ENCODE measurements at regions not wholly inside any gene's neighbourhood (a gene's known extent, or its start where the extent isn't known, plus 50 kb on each side); places are given as distances from the start of the nearest gene placed in this dataset.

DNA sequence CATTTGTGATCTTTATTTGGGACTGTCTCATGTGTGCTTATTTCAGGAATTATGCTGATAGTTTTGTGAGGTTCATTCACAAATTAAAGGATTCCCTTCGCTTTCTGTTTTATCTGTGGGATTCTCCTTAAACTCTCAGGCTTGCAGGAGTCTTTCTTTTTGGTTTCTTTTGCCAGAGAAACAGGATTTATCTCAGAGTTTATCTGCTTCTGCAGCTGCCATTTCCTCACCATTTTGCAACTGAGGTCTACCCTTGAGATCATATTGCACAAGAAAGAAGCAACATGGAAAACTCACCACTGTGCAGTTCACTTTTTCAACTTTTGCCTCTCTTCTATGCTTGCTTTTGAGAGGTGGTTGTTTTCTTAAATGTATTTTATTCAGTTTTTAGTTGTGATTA lies 201.0 kb downstream of the PRL start:
- DNase-seq (ENCODE audit: low spot score): no peak
- intact Hi-C loops (cut with DNase I): no loop called here

GRCh38 chr6:22098601-22099031 lies 198.2 kb downstream of the PRL start:
- intact Hi-C loops (cut with DNase I): no loop called here
- DNase-seq (ENCODE audit: low spot score): no peak

- intact Hi-C loops (cut with DNase I): no loop called here
Measured at GRCh38 chr6:22099231-22099630, 197.6 kb downstream of the PRL start.

GRCh38 chr6:22099923-22100322 lies 196.9 kb downstream of the PRL start:
- intact Hi-C loops (cut with DNase I): no loop called here
- DNase-seq (ENCODE audit: low spot score): no peak

More at GRCh38 chr6:22099231-22099630, 197.6 kb downstream of the PRL start:
- no peak for DNase-seq (ENCODE audit: low spot score)

DNA sequence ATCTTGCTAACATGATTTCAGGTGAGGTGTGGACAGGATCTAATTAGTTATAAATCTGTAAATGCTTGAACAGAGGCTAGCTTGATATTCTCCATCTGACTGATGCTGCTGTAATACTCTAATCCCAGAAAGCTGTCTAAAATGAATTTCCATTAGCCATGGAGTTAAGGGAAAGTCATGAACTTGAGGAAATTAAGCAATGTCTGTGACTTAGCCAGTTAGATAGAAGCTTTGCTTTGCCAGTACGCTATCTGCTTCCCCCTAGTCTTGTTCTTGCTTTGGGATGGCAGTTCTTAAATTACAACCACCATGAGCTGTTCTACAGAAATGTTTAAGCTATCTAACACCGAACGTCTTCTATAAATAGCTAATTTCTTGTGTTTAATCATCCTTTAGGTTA lies 195.7 kb downstream of the PRL start:
- intact Hi-C loops (cut with DNase I): no loop called here
- DNase-seq (ENCODE audit: low spot score): no peak

DNA sequence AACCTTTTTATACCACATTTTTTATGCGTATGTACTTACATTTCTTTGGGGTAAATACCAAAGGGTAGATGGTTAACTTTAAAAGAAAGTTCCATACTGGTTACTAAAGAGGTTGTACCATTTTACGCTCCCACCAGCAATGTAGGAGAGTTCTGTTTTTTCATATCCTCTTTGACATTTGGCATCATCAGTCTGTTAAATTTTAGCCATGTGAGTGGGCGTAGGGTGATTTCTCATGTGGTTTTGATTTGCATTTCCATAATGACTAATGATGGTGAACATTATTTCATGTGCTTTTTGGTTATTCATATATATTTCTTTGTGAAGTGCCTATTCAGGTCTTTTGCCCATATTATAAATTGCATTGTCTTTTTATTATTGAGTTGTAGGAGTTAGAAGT lies 194.2 kb downstream of the PRL start:
- DNase-seq (ENCODE audit: low spot score): no peak
- intact Hi-C loops (cut with DNase I): no loop called here

DNA sequence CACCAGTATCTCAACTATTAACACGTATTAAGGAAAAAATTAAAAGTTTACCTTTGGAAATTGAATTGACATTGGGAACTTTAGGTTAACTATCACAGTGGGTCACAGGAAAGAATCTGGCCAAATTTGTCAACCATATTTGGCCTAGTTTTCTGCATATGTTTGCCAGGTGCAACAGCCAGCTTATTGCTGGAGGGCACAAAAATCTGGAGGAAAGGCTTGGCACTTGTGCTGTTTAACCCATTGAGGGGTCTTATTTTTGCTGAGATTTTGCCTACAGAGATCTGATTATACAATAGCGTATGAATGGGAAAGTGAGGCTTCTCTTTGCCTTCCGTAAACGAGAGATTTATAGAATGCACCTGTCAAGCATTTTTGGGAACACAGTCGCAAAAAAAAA lies 190.4 kb downstream of the PRL start:
- DNase-seq (ENCODE audit: low spot score): no peak
- intact Hi-C loops (cut with DNase I): no loop called here

GRCh38 chr6:22106961-22107360 lies 189.9 kb downstream of the PRL start:
- DNase-seq (ENCODE audit: low spot score): no peak
- intact Hi-C loops (cut with DNase I): no loop called here

GRCh38 chr6:22108199-22108598 lies 188.6 kb downstream of the PRL start:
- DNase-seq (ENCODE audit: low spot score): no peak
- intact Hi-C loops (cut with DNase I): no loop called here

- intact Hi-C loops (cut with DNase I): no loop called here
- DNase-seq (ENCODE audit: low spot score): no peak
Measured at GRCh38 chr6:22110061-22110460, 186.8 kb downstream of the PRL start.

DNA sequence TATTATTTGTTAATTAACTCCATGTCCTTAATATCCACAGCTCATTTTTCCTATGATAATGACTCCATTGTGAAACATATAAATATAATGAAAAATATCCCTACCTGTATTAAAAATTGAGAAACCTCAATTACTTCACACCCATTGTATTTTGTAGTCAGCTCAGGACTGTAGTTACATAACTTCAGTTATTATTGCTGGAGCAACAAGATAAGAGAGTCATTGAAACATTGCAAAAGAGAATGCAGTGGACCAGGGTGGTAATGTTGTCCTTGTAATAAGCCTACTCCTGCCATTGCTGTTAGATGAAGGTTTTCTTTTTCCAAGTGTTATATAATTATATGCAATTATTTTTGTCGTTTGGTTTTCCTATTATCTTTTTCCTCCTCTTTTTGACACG lies 184.4 kb downstream of the PRL start:
- no peak for DNase-seq (ENCODE audit: low spot score)
- intact Hi-C loops (cut with DNase I): no loop called here

GRCh38 chr6:22113026-22113766 lies 183.6 kb downstream of the PRL start:
- DNase-seq (ENCODE audit: low spot score): no peak

DNA sequence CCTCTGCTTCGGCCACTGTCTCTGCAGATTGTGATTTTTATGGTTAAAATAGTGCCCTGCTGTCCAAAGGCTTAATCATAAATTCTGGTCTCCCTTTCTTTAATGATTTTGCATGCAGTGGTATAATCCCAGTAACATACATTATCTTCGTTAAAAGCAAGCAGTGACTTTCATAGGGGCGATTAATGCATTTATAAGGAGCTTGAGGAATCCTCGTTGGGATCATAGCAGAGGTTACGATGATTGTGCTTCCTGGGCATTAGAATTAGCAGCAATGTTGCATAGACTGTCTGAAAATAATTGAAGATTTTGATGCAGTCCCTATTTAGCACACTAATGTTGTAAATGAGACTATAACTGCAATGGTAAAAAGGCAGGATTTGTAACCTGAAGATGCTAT lies 181.3 kb downstream of the PRL start:
- intact Hi-C loops (cut with DNase I): no loop called here

More at GRCh38 chr6:22113026-22113766, 183.6 kb downstream of the PRL start:
- intact Hi-C loops (cut with DNase I): no loop called here

DNA sequence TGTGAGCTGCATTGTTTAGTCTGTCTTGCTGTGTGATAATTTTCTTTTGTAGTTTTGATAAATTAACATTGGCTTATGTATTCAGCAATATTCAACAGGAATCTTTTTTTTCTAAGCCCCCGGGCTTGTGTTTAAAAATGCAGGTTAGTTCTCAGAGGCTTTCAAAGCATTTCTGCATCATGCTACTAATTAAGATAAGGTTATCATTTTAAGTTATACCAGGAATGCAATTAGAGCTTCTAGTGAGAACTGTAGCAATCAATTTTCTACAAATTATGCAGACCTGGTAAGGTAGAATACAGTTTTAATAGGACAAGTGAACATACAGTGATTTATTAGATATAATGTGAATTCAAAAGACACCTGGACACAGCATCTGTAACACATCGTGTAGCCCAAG lies 179.2 kb downstream of the PRL start:
- no peak for DNase-seq (ENCODE audit: low spot score)
- intact Hi-C loops (cut with DNase I): no loop called here

More for the DNA sequence above, 181.3 kb downstream of the PRL start:
- DNase-seq (ENCODE audit: low spot score): no peak

DNA sequence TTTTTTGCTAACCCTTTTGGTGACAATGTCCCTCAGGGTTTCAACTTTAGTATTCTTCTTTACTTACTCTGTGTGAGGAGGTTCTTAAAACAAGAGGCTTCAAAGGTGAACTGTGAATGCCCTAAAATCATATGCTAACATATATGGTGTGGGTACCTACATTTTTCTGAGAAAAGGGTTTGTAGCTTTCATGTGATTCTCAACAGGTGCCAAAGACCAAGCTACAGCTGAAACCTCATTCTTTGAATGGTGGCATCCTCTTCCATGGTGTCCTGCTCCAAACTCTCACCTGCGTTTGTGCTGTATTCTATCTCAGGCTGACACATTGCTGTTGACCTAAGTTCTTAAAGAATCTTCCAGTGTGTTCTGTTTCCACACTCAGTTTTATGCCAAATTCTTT lies 177.3 kb downstream of the PRL start:
- intact Hi-C loops (cut with DNase I): no loop called here
- no peak for DNase-seq (ENCODE audit: low spot score)

DNA sequence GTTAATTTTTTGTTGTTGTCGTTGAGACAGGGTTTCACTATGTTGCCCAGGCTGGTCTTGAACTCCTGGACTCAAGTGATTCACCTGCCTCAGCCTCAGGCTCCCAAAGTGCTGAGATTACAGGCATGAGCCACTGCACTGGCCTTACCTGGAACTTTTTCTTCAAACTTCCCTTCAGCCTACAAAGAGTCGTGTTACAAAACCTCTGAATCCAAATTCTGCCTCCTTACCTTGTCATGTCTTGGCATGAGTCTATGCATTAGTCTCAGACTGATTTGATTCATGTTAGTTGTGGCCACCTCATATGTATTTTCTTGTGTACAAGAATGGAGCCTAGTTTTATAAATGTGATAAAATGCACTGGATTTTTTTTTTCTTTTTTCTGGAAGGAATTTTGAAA lies 172.1 kb downstream of the PRL start:
- intact Hi-C loops (cut with DNase I): no loop called here
- no peak for DNase-seq (ENCODE audit: low spot score)

DNA sequence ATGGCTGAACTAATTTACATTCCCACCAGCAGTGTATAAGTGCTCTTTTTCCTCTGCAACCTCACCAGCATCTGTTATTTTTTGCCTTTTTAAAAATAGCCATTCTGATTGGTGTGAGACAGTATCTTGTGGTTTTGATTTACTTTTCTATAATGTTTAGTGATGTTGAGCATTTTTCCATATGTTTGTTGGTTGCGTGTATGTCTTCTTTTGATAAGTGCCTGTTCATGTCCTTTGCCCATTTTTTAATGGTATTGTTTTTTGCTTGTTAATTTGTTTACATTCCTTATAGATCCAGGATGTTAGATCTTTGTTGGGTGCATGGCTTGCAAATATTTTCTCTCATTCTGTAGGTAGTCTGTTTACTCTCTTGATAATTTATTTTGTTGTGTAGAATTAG lies 169.9 kb downstream of the PRL start:
- intact Hi-C loops (cut with DNase I): no loop called here
- no peak for DNase-seq (ENCODE audit: low spot score)

- no peak for DNase-seq (ENCODE audit: low spot score)
- intact Hi-C loops (cut with DNase I): no loop called here
Measured at GRCh38 chr6:22129751-22130150, 167.1 kb downstream of the PRL start.

- intact Hi-C loops (cut with DNase I): no loop called here
- no peak for DNase-seq (ENCODE audit: low spot score)
Measured at GRCh38 chr6:22132656-22133055, 164.2 kb downstream of the PRL start.

DNA sequence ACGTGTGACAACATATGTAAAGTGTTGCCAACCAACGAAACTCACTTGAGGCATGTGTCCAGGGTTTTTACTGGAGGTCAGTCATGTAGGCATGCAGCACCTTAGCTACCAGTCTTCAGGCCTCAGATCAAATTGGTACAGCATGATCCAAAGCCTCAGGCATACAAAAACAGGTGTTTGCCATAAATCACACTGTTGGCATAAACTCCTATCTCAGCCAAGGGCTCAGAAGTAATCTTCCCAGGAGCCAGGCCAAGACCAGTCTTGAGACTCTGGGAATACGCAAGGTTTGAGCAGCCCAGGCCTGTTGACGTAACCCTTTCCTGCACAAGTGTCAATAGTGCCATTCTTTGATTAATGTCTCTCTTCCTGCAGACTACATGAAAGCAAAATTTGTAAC lies 163.5 kb downstream of the PRL start:
- intact Hi-C loops (cut with DNase I): no loop called here
- no peak for DNase-seq (ENCODE audit: low spot score)

GRCh38 chr6:22134308-22134707 lies 162.5 kb downstream of the PRL start:
- DNase-seq (ENCODE audit: low spot score): no peak
- intact Hi-C loops (cut with DNase I): no loop called here

DNA sequence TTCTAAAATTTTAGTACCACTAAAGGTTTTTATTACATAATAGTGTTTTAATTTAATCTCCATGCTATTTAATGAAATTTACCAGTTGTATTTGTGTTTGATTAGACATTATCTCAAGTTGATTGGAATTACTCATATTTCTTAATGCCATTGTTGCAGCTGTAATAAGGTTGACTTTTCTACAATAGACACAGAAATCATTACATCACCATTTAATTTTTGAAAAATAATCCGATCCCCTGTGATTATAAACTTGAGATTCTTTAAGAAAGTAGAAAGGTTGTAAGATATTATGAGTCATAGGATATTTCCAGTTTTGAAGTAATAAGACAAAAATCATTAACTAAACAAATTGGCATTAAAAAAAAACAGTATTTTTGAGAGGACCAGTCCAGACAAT lies 161.4 kb downstream of the PRL start:
- no peak for DNase-seq (ENCODE audit: low spot score)
- intact Hi-C loops (cut with DNase I): no loop called here
